HEK293 (cell line): ENCODE measurements at regions not wholly inside any gene's neighbourhood (a gene's known extent, or its start where the extent isn't known, plus 50 kb on each side); places are given as distances from the start of the nearest gene placed in this dataset.

Source experiments
- CTCF ChIA-PET: fragments of 350-600 bp; formaldehyde crosslinking; extraction: SDS; loops from one replicate; lab custom pipeline; 2021; ENCODE audit warnings: antibody characterized with exemption; lab: Yijun Ruan, JAX
- POLR2A ChIA-PET: fragments of 300-600 bp; formaldehyde crosslinking; extraction: SDS; loops from one replicate; lab custom pipeline; 2020; ENCODE audit warnings: antibody characterized with exemption, inconsistent platforms; lab: Yijun Ruan, JAX
- H3K27ac ChIP-seq: fragments of 200-500 bp; sonication (Bioruptor generic); 2 replicates; pipeline ENCODE4 v1.5.1; 2014; ENCODE audit warnings: low read depth, low read length, control low read depth, inconsistent platforms; ENCODE audit errors: extremely low read depth
- H3K36me3 ChIP-seq, 2 experiments: fragments of 200-500 bp in 1 of 2; sonication (Bioruptor generic) in 1 of 2; 1 replicate in 1 of 2; 2 replicates in 1 of 2; pipeline ENCODE4 v1.5.1; 2014 to 2017; ENCODE audit warnings: inconsistent platforms in 2 of 2, low read length in 2 of 2; ENCODE audit not compliant: control insufficient read depth in 2 of 2, insufficient read depth in 1 of 2
- H3K4me1 ChIP-seq: fragments of 200-500 bp; sonication (Bioruptor generic); 2 replicates; pipeline ENCODE4 v1.5.1; 2014; ENCODE audit warnings: mild to moderate bottlenecking, low read length, inconsistent platforms; ENCODE audit not compliant: control insufficient read depth, insufficient read depth
- H3K4me3 ChIP-seq: 2 replicates; pipeline ENCODE4 v1.5.1; 2011; ENCODE audit warnings: low read depth, mild to moderate bottlenecking, control low read depth, low read length, moderate library complexity
- H3K9me3 ChIP-seq: fragments of 200-500 bp; sonication (Bioruptor generic); 2 replicates; pipeline ENCODE4 v1.5.1; 2014; ENCODE audit warnings: low read depth, low read length, inconsistent platforms; ENCODE audit not compliant: control insufficient read depth, insufficient read depth
- PBX3 ChIP-seq: sonication (generic); formaldehyde crosslinking; IDR thresholded peaks from 2 replicates; pipeline ENCODE4 v1.8.1; 2022; ENCODE audit warnings: mild to moderate bottlenecking, moderate library complexity, missing genetic modification reagents
- SP2 ChIP-seq: fragments of 450-650 bp; formaldehyde crosslinking; IDR thresholded peaks from 2 replicates; pipeline ENCODE4 v1.5.1; 2016; ENCODE audit warnings: missing biosample characterization, missing genetic modification characterization
- SP3 ChIP-seq: fragments of 450-650 bp; formaldehyde crosslinking; IDR thresholded peaks from 2 replicates; pipeline ENCODE4 v1.5.1; 2016; ENCODE audit warnings: missing biosample characterization, missing genetic modification characterization
- ZBTB26 ChIP-seq: fragments of 450-650 bp; formaldehyde crosslinking; optimal IDR thresholded peaks from 2 replicates; pipeline ENCODE3; 2016; ENCODE audit warnings: missing biosample characterization, mild to moderate bottlenecking, missing genetic modification characterization
- ZNF114 ChIP-seq: fragments of 450-650 bp; formaldehyde crosslinking; IDR thresholded peaks from 2 replicates; pipeline ENCODE4 v1.5.0; 2017; ENCODE audit warnings: missing biosample characterization, missing genetic modification characterization
- ZNF121 ChIP-seq: fragments of 450-650 bp; formaldehyde crosslinking; IDR thresholded peaks from 2 replicates; pipeline ENCODE4 v1.5.1; 2016; ENCODE audit warnings: missing biosample characterization, missing genetic modification characterization
- ZNF133 ChIP-seq: fragments of 450-650 bp; formaldehyde crosslinking; IDR thresholded peaks from 2 replicates; pipeline ENCODE4 v1.5.1; 2016; ENCODE audit warnings: missing biosample characterization, missing genetic modification characterization
- ZNF16 ChIP-seq: fragments of 450-650 bp; formaldehyde crosslinking; IDR thresholded peaks from 2 replicates; pipeline ENCODE4 v1.5.1; 2016; ENCODE audit warnings: low read depth, missing biosample characterization, missing genetic modification characterization
- ZNF24 ChIP-seq: fragments of 450-650 bp; formaldehyde crosslinking; IDR thresholded peaks from 2 replicates; pipeline ENCODE4 v1.5.1; 2016; ENCODE audit warnings: missing biosample characterization, missing genetic modification characterization
- ZNF280C ChIP-seq: fragments of 450-650 bp; formaldehyde crosslinking; IDR thresholded peaks from 2 replicates; pipeline ENCODE4 v1.5.1; 2016; ENCODE audit warnings: missing biosample characterization, missing genetic modification characterization
- ZNF341 ChIP-seq: fragments of 450-650 bp; formaldehyde crosslinking; IDR thresholded peaks from 2 replicates; pipeline ENCODE4; 2016; ENCODE audit warnings: low read depth, missing biosample characterization, missing genetic modification characterization
- ZNF518A ChIP-seq: fragments of 450-650 bp; formaldehyde crosslinking; conservative IDR thresholded peaks from 2 replicates; pipeline ENCODE4 v1.5.1; 2016; ENCODE audit warnings: low read depth, missing biosample characterization, missing genetic modification characterization
- ZNF529 ChIP-seq: fragments of 450-650 bp; formaldehyde crosslinking; IDR thresholded peaks from 2 replicates; pipeline ENCODE4 v1.5.1; 2017; ENCODE audit warnings: missing genetic modification characterization, missing biosample characterization; ENCODE audit not compliant: insufficient replicate concordance
- ZNF544 ChIP-seq: fragments of 450-650 bp; formaldehyde crosslinking; IDR thresholded peaks from 2 replicates; pipeline ENCODE4 v1.5.0; 2017; ENCODE audit warnings: missing biosample characterization, missing genetic modification characterization
- ZNF558 ChIP-seq: fragments of 450-650 bp; formaldehyde crosslinking; IDR thresholded peaks from 2 replicates; pipeline ENCODE4 v1.5.1; 2016; ENCODE audit warnings: missing biosample characterization, missing genetic modification characterization
- ZNF701 ChIP-seq: fragments of 450-650 bp; formaldehyde crosslinking; IDR thresholded peaks from 2 replicates; pipeline ENCODE4 v1.5.1; 2016; ENCODE audit warnings: missing biosample characterization, missing genetic modification characterization
- ZXDB ChIP-seq: fragments of 450-650 bp; formaldehyde crosslinking; IDR thresholded peaks from 2 replicates; pipeline ENCODE4 v1.5.1; 2016; ENCODE audit warnings: missing biosample characterization, missing genetic modification characterization

- TF ChIP-seq ZNF280C (no peak), ZNF558 (tag by site-specific recombination) (no peak), ZNF121 (tag by site-specific recombination) (no peak), SP3 (tag by site-specific recombination) (no peak)
- TF ChIP-seq, all 188 proteins: peak for 0
Measured at GRCh38 chr7:86437951-86438450, 205.7 kb upstream of the GRM3 start (continued).

- H3K36me3 ChIP-seq: no peaks in the 10 kb centered on the region
- H3K4me1 ChIP-seq: no peaks in the 10 kb centered on the region
- CTCF ChIA-PET: no interaction called here
- POLR2A ChIA-PET: no interaction called here
- no peak for TF ChIP-seq ZNF544
- TF ChIP-seq ZNF133 (tag by site-specific recombination): no peak
- TF ChIP-seq ZNF518A (tag by site-specific recombination): no peak
- no peak for TF ChIP-seq ZBTB26 (tag by site-specific recombination)
- TF ChIP-seq SP2: no peak
- TF ChIP-seq ZXDB: no peak
- no peak for TF ChIP-seq ZNF16 (tag by site-specific recombination)
- TF ChIP-seq ZNF701 (tag by site-specific recombination): no peak
- no peak for TF ChIP-seq ZNF24 (tag by site-specific recombination)
- H3K9me3 ChIP-seq: no peaks in the 10 kb centered on the region
- H3K4me3 ChIP-seq: no peak overlapping the region
- H3K27ac ChIP-seq: no peak overlapping the region
Measured at GRCh38 chr7:86431761-86432160, 211.9 kb upstream of the GRM3 start.

- H3K36me3 ChIP-seq: no peaks in the 10 kb centered on the region
- TF ChIP-seq ZNF529 (tag by site-specific recombination): no peak
- TF ChIP-seq ZNF114 (tag by site-specific recombination): no peak
- no peak for TF ChIP-seq ZNF341 (tag by site-specific recombination)
- TF ChIP-seq PBX3 (CRISPR knock-in tag): no peak
- TF ChIP-seq ZNF544: no peak
- TF ChIP-seq, all 188 proteins: peak for 0
- CTCF ChIA-PET: no interaction called here
- Histone ChIP-seq H3K4me3 (no peak overlapping the region), H3K4me1 (no peaks in the 10 kb centered on the region), H3K27ac (no peak overlapping the region), H3K9me3 (no peaks in the 10 kb centered on the region)
- POLR2A ChIA-PET: no interaction called here
Measured at GRCh38 chr7:86411814-86412213, 231.9 kb upstream of the GRM3 start.
